HepG2 (cell line): ENCODE measurements at regions not wholly inside any gene's neighbourhood (a gene's known extent, or its start where the extent isn't known, plus 50 kb on each side); places are given as distances from the start of the nearest gene placed in this dataset.

Experiments
- ATAC-seq: fragments of 200-7000 bp; cut with Tn5 transposase; 3 replicates; pipeline ENCODE4 v1.9.1; 2020; ENCODE audit warnings: mild to moderate bottlenecking, moderate library complexity
- BruUV-seq: library from RNA; stranded (reverse); fragments of 400-500 nt; replicated peaks from 2 replicates; lab custom pipeline; 2021; lab: Mats Ljungman, UMichigan
- CTCF ChIA-PET: fragments of 300-600 bp; formaldehyde crosslinking; extraction: SDS; loops from one replicate; lab custom pipeline; 2021; ENCODE audit warnings: low total read pairs, inconsistent platforms, low intra/inter-chr PET ratio; lab: Yijun Ruan, JAX
- POLR2A ChIA-PET: fragments of 350-600 bp; sonication (Branson Sonifier 250); formaldehyde crosslinking; loops from one replicate; lab custom pipeline; 2020; ENCODE audit warnings: antibody characterized with exemption, inconsistent platforms; lab: Yijun Ruan, JAX
- DNase-seq: peaks from one replicate; pipeline ENCODE4 v3.0.0-alpha.2; 2015; ENCODE audit warnings: low spot score
- FAIRE-seq: peaks from 3 replicates; lab custom pipeline; 2011; peaks lifted over from hg19 to GRCh38; lab: Jason Lieb, UNC
- H2AFZ ChIP-seq: one replicate; pipeline ENCODE4 v1.6.1; 2011; ENCODE audit warnings: low read length, inconsistent platforms
- H3K27ac ChIP-seq: fragments of 300-600 bp; 3 replicates; pipeline ENCODE4 v1.8.0; 2011; ENCODE audit warnings: mixed run types, mild to moderate bottlenecking, mixed read lengths, low read length, inconsistent platforms; ENCODE audit not compliant: insufficient read depth; ENCODE audit errors: extremely low read length
- H3K27me3 ChIP-seq, 2 experiments: fragments of 200-600 bp in 1 of 2; 2 replicates in 1 of 2; 3 replicates in 1 of 2; pipeline versions ENCODE4 v1.6.0 to v1.8.0; 2011; ENCODE audit warnings: low read length in 2 of 2, mild to moderate bottlenecking in 2 of 2, moderate library complexity in 2 of 2, inconsistent platforms in 1 of 2; ENCODE audit not compliant: insufficient read depth in 2 of 2, control insufficient read depth in 1 of 2
- H3K36me3 ChIP-seq, 2 experiments: fragments of 200-600 bp in 1 of 2; replicated peaks in 1 of 2; 2 replicates in 1 of 2; 3 replicates in 1 of 2; pipeline versions ENCODE4 v1.5.1 to v1.8.0; 2011; ENCODE audit warnings: low read length in 2 of 2, inconsistent platforms in 1 of 2; ENCODE audit not compliant: insufficient read depth in 2 of 2, control insufficient read depth in 1 of 2
- H3K4me1 ChIP-seq: 2 replicates; pipeline ENCODE4 v1.5.1; 2012; ENCODE audit warnings: low read length, inconsistent platforms; ENCODE audit not compliant: insufficient read depth
- H3K4me2 ChIP-seq: 2 replicates; pipeline ENCODE4 v1.6.0; 2011; ENCODE audit warnings: low read depth, low read length, inconsistent platforms
- H3K4me3 ChIP-seq, 3 experiments: fragments of 200-600 bp in 1 of 3; sonication (generic), shearing (Covaris generic) in 1 of 3; replicated peaks in 1 of 3; 2 replicates each; pipeline ENCODE4 v1.5.1; 2011 to 2016; ENCODE audit warnings: low read length in 3 of 3, inconsistent platforms in 2 of 3, low read depth in 2 of 3, mild to moderate bottlenecking in 2 of 3, control low read depth in 1 of 3, mixed read lengths in 1 of 3; ENCODE audit not compliant: insufficient read depth in 1 of 3
- H3K79me2 ChIP-seq: one replicate; pipeline ENCODE4 v1.6.1; 2011; ENCODE audit warnings: low read length, inconsistent platforms; ENCODE audit not compliant: insufficient read depth
- H3K9ac ChIP-seq: 2 replicates; pipeline ENCODE4 v1.6.0; 2011; ENCODE audit warnings: mild to moderate bottlenecking, low read depth, low read length, inconsistent platforms; ENCODE audit not compliant: insufficient read depth
- H3K9me3 ChIP-seq: 2 replicates; pipeline ENCODE4 v1.5.1; 2012; ENCODE audit warnings: mild to moderate bottlenecking, low read length
- H4K20me1 ChIP-seq: 2 replicates; pipeline ENCODE4 v1.6.0; 2011; ENCODE audit warnings: inconsistent platforms, mild to moderate bottlenecking, low read length, moderate library complexity; ENCODE audit not compliant: insufficient read depth
- LRRFIP1 ChIP-seq: sonication (generic); formaldehyde crosslinking; conservative IDR thresholded peaks from 2 replicates; pipeline ENCODE4 v1.4.0; 2020; ENCODE audit warnings: missing genetic modification reagents
- MAFF ChIP-seq: IDR thresholded peaks from 2 replicates; pipeline ENCODE4 v1.6.1; 2011; ENCODE audit warnings: low read depth, low read length, improper control_type of control experiment
- MAFK ChIP-seq, 2 experiments: IDR thresholded peaks in 1 of 2; conservative IDR thresholded peaks in 1 of 2; 2 replicates each; pipeline ENCODE4 v1.6.1; 2011; ENCODE audit warnings: improper control_type of control experiment in 2 of 2, low read length in 2 of 2
- PBX3 ChIP-seq: sonication (generic); formaldehyde crosslinking; IDR thresholded peaks from 2 replicates; pipeline ENCODE4 v1.8.1; 2023; ENCODE audit warnings: missing genetic modification reagents, inconsistent platforms, borderline replicate concordance
- PPARG ChIP-seq: conservative IDR thresholded peaks from 2 replicates; pipeline ENCODE4 v1.6.1; 2016; ENCODE audit warnings: missing biosample characterization, missing genetic modification reagents
- PTBP1 ChIP-seq: fragments of 200-400 bp; formaldehyde crosslinking; IDR thresholded peaks from 2 replicates; pipeline ENCODE4 v1.6.1; 2018; ENCODE audit warnings: low read length, low read depth; ENCODE audit not compliant: poor library complexity, severe bottlenecking
- ZBTB10 ChIP-seq: sonication (generic); formaldehyde crosslinking; IDR thresholded peaks from 2 replicates; pipeline ENCODE4 v1.4.0; 2020; ENCODE audit warnings: missing genetic modification reagents, borderline replicate concordance
- ZNF839 ChIP-seq: sonication (generic); formaldehyde crosslinking; IDR thresholded peaks from 2 replicates; pipeline ENCODE4 v1.4.0; 2020; ENCODE audit warnings: missing genetic modification reagents, mild to moderate bottlenecking, borderline replicate concordance
- WGBS: methylation state at CpG from one replicate; pipeline ENCODE4 v1.1.6; 2017; ENCODE audit warnings: low lambda C conversion rate; 5-methylcytosine and 5-hydroxymethylcytosine counted together
- in situ Hi-C: cut with HindIII; loops from 2 replicates; pipeline ENCODE4 v1.10.0; 2017; ENCODE audit warnings: low pct_unique_long_range_greater_than_20kb; ENCODE audit not compliant: extremely low pct_ligation_motif_present
- intact Hi-C: fragments of 100-400 bp; cut with micrococcal nuclease; formaldehyde crosslinking; loops from one replicate; pipeline ENCODE4 v1.10.0; 2022; ENCODE audit not compliant: unreplicated experiment

DNA sequence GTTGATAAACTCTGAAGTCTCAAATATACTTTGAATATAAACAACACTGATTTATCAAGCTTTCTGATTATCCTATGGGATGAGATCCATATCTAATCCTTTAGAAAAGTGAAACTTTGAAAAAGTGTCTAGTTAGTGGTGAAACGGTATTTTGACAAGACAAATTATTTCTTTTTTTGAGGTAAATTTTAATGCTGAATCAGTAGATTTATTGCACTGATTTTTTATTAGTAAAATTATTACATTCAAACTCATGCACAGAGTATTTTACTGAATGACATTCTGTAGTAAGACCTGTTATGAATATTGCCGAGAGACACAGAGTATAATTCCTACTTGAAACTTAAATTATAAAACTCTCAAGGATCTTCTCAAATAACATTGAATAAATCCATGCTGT is 679.1 kb upstream of the SPRY2 start:
- Histone ChIP-seq H3K9me3 (peaks cover 5% of the 10 kb centered on the region; the same call in 1 of the 2 replicates), H3K36me3 (no peaks in the 10 kb centered on the region), H3K4me2 (no peak overlapping the region), H2AFZ (no peak overlapping the region), H3K27me3 (no peaks in the 10 kb centered on the region), H3K4me1 (peaks cover 6% of the 10 kb centered on the region; the same call in 1 of the 2 replicates), H3K27ac (no peak overlapping the region), H3K4me3 (no peak overlapping the region), H3K9ac (no peak overlapping the region), H4K20me1 (no peaks in the 10 kb centered on the region), H3K79me2 (no peaks in the 10 kb centered on the region)
- no peak for DNase-seq
- TF ChIP-seq LRRFIP1 (CRISPR knock-in tag): no peak
- TF ChIP-seq MAFK (conservative IDR thresholded peaks at IDR 0.05 in 1 of 2, IDR thresholded peaks at IDR 0.05 in 1 of 2; ENCODE audit: low read length in 2 of 2): peak; percentile 39 to 71; a peak in 2 of 4 replicates
- TF ChIP-seq ZNF839 (CRISPR knock-in tag): no peak
- TF ChIP-seq PPARG (CRISPR knock-in tag): no peak
- no peak for TF ChIP-seq PTBP1
- peak; percentile 56; the same call in 1 of the 2 replicates for TF ChIP-seq MAFF
- no peak for TF ChIP-seq PBX3
- no peak for TF ChIP-seq ZBTB10
- ChIA-PET CTCF (no interaction called here), POLR2A (no interaction called here)
- WGBS: 39% methylated on average over 2 of the region's 2 CpGs
- intact Hi-C loops: no loop called here
- FAIRE-seq: no peak
- no TSS peak for BruUV-seq
- in situ Hi-C loops: no loop called here
- no peak for ATAC-seq
